K562 (cell line): ENCODE measurements at regions not wholly inside any gene's neighbourhood (a gene's known extent, or its start where the extent isn't known, plus 50 kb on each side); places are given as distances from the start of the nearest gene placed in this dataset.
A peak's percentile ranks its signal among the peaks of the same experiment; 100 is the strongest.

Experiments
- ATAC-seq: fragments of 200-7000 bp; cut with Tn5 transposase; 3 replicates; pipeline ENCODE4 v1.9.1; 2020; ENCODE audit warnings: moderate library complexity
- BruUV-seq: library from RNA; stranded (reverse); fragments of 400-500 nt; replicated peaks from 2 replicates; lab custom pipeline; 2021; lab: Mats Ljungman, UMichigan
- CTCF ChIA-PET: fragments of 300-600 bp; formaldehyde crosslinking; extraction: SDS; loops from one replicate; lab custom pipeline; 2021; ENCODE audit warnings: low intra/inter-chr PET ratio; lab: Yijun Ruan, JAX
- POLR2A ChIA-PET: fragments of 300-600, 350-650 bp; sonication (Branson Sonifier 250); formaldehyde crosslinking; extraction: SDS; loops from one replicate; lab custom pipeline; 2021; ENCODE audit warnings: antibody characterized with exemption, inconsistent platforms; lab: Yijun Ruan, JAX
- DNase-seq, 4 experiments: peaks; one replicate each; pipeline versions ENCODE4 v3.0.0 to v3.0.0-alpha.2; 2011 to 2018; ENCODE audit warnings: low spot score in 3 of 4, mixed read lengths in 3 of 4; ENCODE audit errors: extremely low read depth in 1 of 4
- FAIRE-seq: peaks from 2 replicates; lab custom pipeline; 2011; peaks lifted over from hg19 to GRCh38; lab: Jason Lieb, UNC
- H2AFZ ChIP-seq: 2 replicates; pipeline ENCODE4 v1.6.0; 2011; ENCODE audit warnings: low read depth, low read length, control low read depth, inconsistent platforms
- H3K27ac ChIP-seq: fragments of 200-600 bp; 3 replicates; pipeline ENCODE4 v1.8.0; 2011; ENCODE audit warnings: low read depth, mild to moderate bottlenecking, control low read depth, inconsistent platforms, low read length, moderate library complexity, mixed read lengths; ENCODE audit errors: extremely low read depth
- H3K27me3 ChIP-seq, 2 experiments: fragments of 300-600 bp in 1 of 2; 2 replicates in 1 of 2; 3 replicates in 1 of 2; pipeline versions ENCODE4 v1.6.0 to v1.8.0; 2011; ENCODE audit warnings: inconsistent platforms in 2 of 2, low read length in 2 of 2, mild to moderate bottlenecking in 1 of 2, mixed read lengths in 1 of 2, moderate library complexity in 1 of 2; ENCODE audit not compliant: control insufficient read depth in 2 of 2, insufficient read depth in 2 of 2
- H3K36me3 ChIP-seq: fragments of 300-600 bp; 3 replicates; pipeline ENCODE4 v1.8.0; 2011; ENCODE audit warnings: mild to moderate bottlenecking, low read length, inconsistent platforms; ENCODE audit not compliant: control insufficient read depth, insufficient read depth
- H3K4me1 ChIP-seq, 2 experiments: fragments of 200-600 bp in 1 of 2; replicated peaks in 1 of 2; 2 replicates in 1 of 2; 3 replicates in 1 of 2; pipeline versions ENCODE4 v1.5.1 to v1.8.0; 2011; ENCODE audit warnings: inconsistent platforms in 2 of 2, low read length in 2 of 2, mild to moderate bottlenecking in 1 of 2, mixed read lengths in 1 of 2, moderate library complexity in 1 of 2; ENCODE audit not compliant: control insufficient read depth in 2 of 2, insufficient read depth in 2 of 2
- H3K4me2 ChIP-seq: 2 replicates; pipeline ENCODE4 v1.6.1; 2011; ENCODE audit warnings: low read length, control low read depth, inconsistent platforms, mixed read lengths; ENCODE audit not compliant: insufficient read depth
- H3K4me3 ChIP-seq: fragments of 200-600 bp; sonication (generic), shearing (Covaris generic); 2 replicates; pipeline ENCODE4 v1.5.1; 2016; ENCODE audit warnings: control low read depth, inconsistent platforms
- H3K79me2 ChIP-seq: fragments of 200-600 bp; 3 replicates; pipeline ENCODE4 v1.8.0; 2011; ENCODE audit warnings: low read length, inconsistent platforms; ENCODE audit not compliant: control insufficient read depth, insufficient read depth
- H3K9ac ChIP-seq, 2 experiments: 2 replicates each; pipeline versions ENCODE4 v1.6.0 to v1.6.1; 2011; ENCODE audit warnings: low read depth in 2 of 2, low read length in 2 of 2, control low read depth in 1 of 2, inconsistent platforms in 1 of 2, mild to moderate bottlenecking in 1 of 2, mixed read lengths in 1 of 2; ENCODE audit not compliant: insufficient read depth in 1 of 2
- H3K9me1 ChIP-seq: one replicate; pipeline ENCODE4 v1.6.0; 2011; ENCODE audit warnings: inconsistent platforms, mild to moderate bottlenecking, low read length, moderate library complexity; ENCODE audit not compliant: control insufficient read depth, insufficient read depth
- H3K9me3 ChIP-seq: replicated peaks from 2 replicates; pipeline ENCODE4 v1.5.1; 2011; ENCODE audit warnings: low read depth, low read length, inconsistent platforms; ENCODE audit not compliant: control insufficient read depth, insufficient read depth
- H4K20me1 ChIP-seq: replicated peaks from 2 replicates; pipeline ENCODE4 v1.6.1; 2011; ENCODE audit warnings: low read length, inconsistent platforms, mixed read lengths; ENCODE audit not compliant: control insufficient read depth, insufficient read depth
- BCL6 ChIP-seq: fragments of 250-450 bp; sonication (Bioruptor Pico); IDR thresholded peaks from 2 replicates; pipeline ENCODE4 v1.4.0; 2020
- CBX3 ChIP-seq, 2 experiments: IDR thresholded peaks; 1 replicate in 1 of 2; 2 replicates in 1 of 2; pipeline ENCODE4 v1.6.1; 2012; ENCODE audit warnings: inconsistent platforms in 2 of 2, low read length in 2 of 2, borderline replicate concordance in 1 of 2, control low read depth in 1 of 2
- COPS2 ChIP-seq: fragments of 450-650 bp; conservative IDR thresholded peaks from 2 replicates; pipeline ENCODE4 v1.6.1; 2016; ENCODE audit warnings: mild to moderate bottlenecking, moderate library complexity
- GTF2F1 ChIP-seq: IDR thresholded peaks from 2 replicates; pipeline ENCODE4 v1.6.1; 2011; ENCODE audit warnings: low read depth, low read length, improper control_type of control experiment
- HDGF ChIP-seq: fragments of 450-650 bp; IDR thresholded peaks from 2 replicates; pipeline ENCODE4 v1.6.1; 2016
- HSF4 ChIP-seq: fragments of 250-450 bp; sonication (Bioruptor Pico); IDR thresholded peaks from 2 replicates; pipeline ENCODE4 v2.1.2; 2022; ENCODE audit warnings: mild to moderate bottlenecking, moderate library complexity, borderline replicate concordance
- MCM3 ChIP-seq: fragments of 450-650 bp; IDR thresholded peaks from 2 replicates; pipeline ENCODE4 v1.6.1; 2016
- MYNN ChIP-seq, 2 experiments: sonication (generic); formaldehyde crosslinking in 1 of 2; IDR thresholded peaks; 2 replicates each; pipeline versions ENCODE4 v1.5.0 to v1.6.1; 2016 to 2020; ENCODE audit warnings: antibody characterized with exemption in 1 of 2, missing genetic modification reagents in 1 of 2
- NFATC3 ChIP-seq: fragments of 450-650 bp; IDR thresholded peaks from 2 replicates; pipeline ENCODE4 v1.6.1; 2017; ENCODE audit warnings: mild to moderate bottlenecking
- NR3C1 ChIP-seq: sonication (generic); formaldehyde crosslinking; IDR thresholded peaks from 2 replicates; pipeline ENCODE4 v1.8.1; 2022; ENCODE audit warnings: missing genetic modification reagents
- SPI1 ChIP-seq: IDR thresholded peaks from 2 replicates; pipeline ENCODE4 v1.6.1; 2011; ENCODE audit warnings: low read depth, low read length, control low read depth, borderline replicate concordance
- TAF1 ChIP-seq: IDR thresholded peaks from 2 replicates; pipeline ENCODE4 v1.6.1; 2011; ENCODE audit warnings: mild to moderate bottlenecking, low read length, moderate library complexity; ENCODE audit not compliant: insufficient read depth, control insufficient read depth, severe bottlenecking; ENCODE audit errors: extremely low read depth
- TAL1 ChIP-seq: fragments of 450-650 bp; IDR thresholded peaks from 2 replicates; pipeline ENCODE4 v1.6.1; 2016; ENCODE audit warnings: mild to moderate bottlenecking
- ZBED1 ChIP-seq: IDR thresholded peaks from 2 replicates; pipeline ENCODE4 v1.6.1; 2014
- WGBS: fragments of 100-300 bp; shearing (Covaris generic); methylation state at CpG from one replicate; pipeline ENCODE4 v1.1.6; 2016; ENCODE audit warnings: low coverage, mixed read lengths; ENCODE audit not compliant: insufficient coverage; ENCODE audit errors: missing lambda C conversion rate; 5-methylcytosine and 5-hydroxymethylcytosine counted together
- in situ Hi-C: fragments of 300-500 bp; cut with MboI; formaldehyde crosslinking; loops from 4 replicates; pipeline ENCODE4 v1.15.0; 2018; ENCODE audit warnings: inconsistent platforms, mixed read lengths
- intact Hi-C: fragments of 100-400 bp; cut with micrococcal nuclease; formaldehyde crosslinking; loops from 2 replicates; pipeline ENCODE4 v1.14.2; 2022

DNA sequence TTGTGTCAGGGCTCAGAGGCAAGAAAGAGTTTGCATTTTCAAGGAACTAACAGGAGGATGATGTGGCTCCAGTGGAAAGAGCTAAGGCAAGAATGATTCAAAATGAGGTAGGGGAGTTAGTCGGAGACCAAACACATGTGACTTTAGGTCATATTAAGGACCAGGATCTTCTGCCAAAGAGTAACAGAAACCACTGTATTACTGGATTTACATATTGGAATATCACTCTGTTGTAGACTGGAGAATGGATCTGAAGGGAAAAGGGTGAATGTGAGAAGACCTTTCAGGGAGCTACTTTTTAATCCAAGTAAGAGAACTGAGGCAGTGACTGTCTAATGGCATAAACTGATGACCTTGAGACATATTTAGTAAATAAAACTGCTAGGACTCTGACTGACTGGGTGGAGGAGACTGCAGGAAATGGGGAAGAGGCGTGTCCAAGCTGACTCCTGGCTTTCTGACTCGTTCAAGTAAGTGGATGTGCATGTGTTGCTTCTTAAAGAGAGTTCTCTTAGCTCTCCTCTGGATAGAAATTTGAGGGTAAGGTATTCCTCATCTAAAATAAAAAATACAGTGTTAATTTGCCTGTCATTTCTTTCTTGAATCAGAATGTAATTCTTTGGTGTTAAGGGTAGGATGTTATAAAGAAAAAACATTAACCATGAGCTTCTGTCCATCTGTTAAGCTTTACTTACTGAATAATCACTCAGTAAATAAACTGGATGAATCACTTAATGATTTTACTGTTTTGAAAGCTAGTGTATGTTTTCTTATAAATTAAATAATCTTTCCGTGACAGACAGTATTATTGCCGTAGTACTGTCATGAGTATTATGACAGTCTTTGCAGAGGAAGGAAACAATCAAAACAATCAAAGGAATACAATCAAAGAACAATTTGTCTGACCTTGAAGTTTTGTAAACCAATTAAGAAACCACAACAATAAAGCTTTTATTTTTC lies 58.3 kb upstream of the CFAP20DC start:
- H3K4me2 ChIP-seq: no peak overlapping the region
- no peak overlapping the region for H3K27ac ChIP-seq
- intact Hi-C loops: no loop called here
- no TSS peak for BruUV-seq
- FAIRE-seq (no peak), DNase-seq (no peak), ATAC-seq (no peak)
- H3K4me3 ChIP-seq: no peak overlapping the region
- H3K9me3 ChIP-seq: no peaks in the 10 kb centered on the region
- H4K20me1 ChIP-seq: no peaks in the 10 kb centered on the region
- no peaks in the 10 kb centered on the region for H3K4me1 ChIP-seq
- no peak overlapping the region; the same call in 1 of the 2 replicates for H2AFZ ChIP-seq
- no peak for TF ChIP-seq BCL6 (CRISPR knock-in tag)
- TF ChIP-seq SPI1: 0 out of 2 replicates have a peak, but pooled peaks have one; percentile 12
- CTCF ChIA-PET: no interaction called here
- H3K27me3 ChIP-seq: no peaks in the 10 kb centered on the region
- WGBS: 16% methylated on average over 5 of the region's 5 CpGs
- no peak overlapping the region for H3K9ac ChIP-seq
- no peaks in the 10 kb centered on the region for H3K79me2 ChIP-seq
- no peaks in the 10 kb centered on the region for H3K9me1 ChIP-seq
- in situ Hi-C loops: no loop called here
- POLR2A ChIA-PET: interaction anchor here (1.0 kb wide), 1 partner anchor 110 kb away, joined by 4 read pairs; no protein-coding TSS in a partner anchor
- H3K36me3 ChIP-seq: no peaks in the 10 kb centered on the region

DNA sequence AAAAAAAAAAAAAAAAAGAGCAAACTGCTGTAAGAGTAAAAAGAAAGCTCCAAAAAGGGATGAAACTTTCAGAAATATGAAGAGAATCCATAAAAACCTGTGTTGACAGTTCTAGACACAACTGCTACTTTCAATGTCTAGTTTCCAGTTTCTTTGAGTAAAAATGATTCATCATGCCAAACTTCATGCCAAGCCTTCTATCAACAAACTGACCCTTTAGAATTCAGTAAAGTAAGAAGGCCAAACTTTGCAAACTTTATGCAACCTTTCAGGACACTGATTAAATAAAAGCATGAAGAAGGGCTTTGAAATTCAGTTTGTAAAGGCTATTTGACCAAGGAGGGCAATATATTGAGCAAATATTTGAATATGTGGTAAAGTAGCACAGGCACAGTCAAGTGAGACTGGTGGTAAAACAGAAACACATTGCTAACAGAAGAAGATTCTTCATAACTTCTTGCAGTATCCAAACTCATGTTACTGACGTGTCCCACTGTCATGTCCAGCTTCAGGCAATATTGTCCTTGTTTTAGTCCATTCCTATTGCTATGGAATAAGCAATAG lies 56.3 kb upstream of the CFAP20DC start:
- POLR2A ChIA-PET: no interaction called here
- no TSS peak for BruUV-seq
- TF ChIP-seq HSF4 (CRISPR knock-in tag) (no peak), TAF1 (no peak), GTF2F1 (no peak), HDGF (no peak), COPS2 (no peak), MYNN (IDR thresholded peaks at IDR 0.05) (no peak), MYNN (CRISPR knock-in tag; IDR thresholded peaks at IDR 0.05) (no peak), MCM3 (no peak), NFATC3 (no peak), TAL1 (no peak), ZBED1 (no peak), NR3C1 (no peak), CBX3 (IDR thresholded peaks at IDR 0.05; ENCODE audit: borderline replicate concordance in 1 of 2, low read length in 2 of 2) (no peak)

More for the DNA sequence above, 56.3 kb upstream of the CFAP20DC start:
- in situ Hi-C loops: no loop called here
- H3K9me3 ChIP-seq: no peaks in the 10 kb centered on the region
- no peak overlapping the region for H3K9ac ChIP-seq
- DNase-seq: no peak
- H4K20me1 ChIP-seq: no peaks in the 10 kb centered on the region
- no peak overlapping the region for H2AFZ ChIP-seq
- no peak for FAIRE-seq
- 14% methylated on average over 1 of the region's 1 CpG for WGBS
- H3K27ac ChIP-seq: no peak overlapping the region
- ATAC-seq: no peak
- no peaks in the 10 kb centered on the region for H3K9me1 ChIP-seq
- H3K36me3 ChIP-seq: no peaks in the 10 kb centered on the region
- no peaks in the 10 kb centered on the region for H3K4me1 ChIP-seq
- no peaks in the 10 kb centered on the region for H3K27me3 ChIP-seq
- intact Hi-C loops: no loop called here
- H3K4me2 ChIP-seq: no peak overlapping the region
- CTCF ChIA-PET: no interaction called here
- no peaks in the 10 kb centered on the region for H3K79me2 ChIP-seq
- H3K4me3 ChIP-seq: no peak overlapping the region
